OCI-LY3 (cell line): ENCODE measurements at regions not wholly inside any gene's neighbourhood (a gene's known extent, or its start where the extent isn't known, plus 50 kb on each side); places are given as distances from the start of the nearest gene placed in this dataset.

Experiments
- EZH2phosphoT487 ChIP-seq: fragments of 200-600 bp; shearing (Covaris generic); IDR thresholded peaks from 2 replicates; pipeline ENCODE4 v1.6.1; 2018; ENCODE audit warnings: antibody characterized with exemption, mixed run types, low read depth
- TF ChIP-seq, protein P1 (sequence below): fragments of 200-600, 300-600 bp; sonication (generic); IDR thresholded peaks from 2 replicates; pipeline ENCODE4 v1.5.1; 2014; ENCODE audit warnings: antibody characterized with exemption, low read length, low read depth

GRCh38 chr10:3941676-3942075, 156.7 kb upstream of the KLF6 start:
- TF ChIP-seq, protein P1, sequence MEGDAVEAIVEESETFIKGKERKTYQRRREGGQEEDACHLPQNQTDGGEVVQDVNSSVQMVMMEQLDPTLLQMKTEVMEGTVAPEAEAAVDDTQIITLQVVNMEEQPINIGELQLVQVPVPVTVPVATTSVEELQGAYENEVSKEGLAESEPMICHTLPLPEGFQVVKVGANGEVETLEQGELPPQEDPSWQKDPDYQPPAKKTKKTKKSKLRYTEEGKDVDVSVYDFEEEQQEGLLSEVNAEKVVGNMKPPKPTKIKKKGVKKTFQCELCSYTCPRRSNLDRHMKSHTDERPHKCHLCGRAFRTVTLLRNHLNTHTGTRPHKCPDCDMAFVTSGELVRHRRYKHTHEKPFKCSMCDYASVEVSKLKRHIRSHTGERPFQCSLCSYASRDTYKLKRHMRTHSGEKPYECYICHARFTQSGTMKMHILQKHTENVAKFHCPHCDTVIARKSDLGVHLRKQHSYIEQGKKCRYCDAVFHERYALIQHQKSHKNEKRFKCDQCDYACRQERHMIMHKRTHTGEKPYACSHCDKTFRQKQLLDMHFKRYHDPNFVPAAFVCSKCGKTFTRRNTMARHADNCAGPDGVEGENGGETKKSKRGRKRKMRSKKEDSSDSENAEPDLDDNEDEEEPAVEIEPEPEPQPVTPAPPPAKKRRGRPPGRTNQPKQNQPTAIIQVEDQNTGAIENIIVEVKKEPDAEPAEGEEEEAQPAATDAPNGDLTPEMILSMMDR: no peak
- no peak for TF ChIP-seq EZH2phosphoT487
